HUDEP-2 (cell line): ENCODE measurements at regions not wholly inside any gene's neighbourhood (a gene's known extent, or its start where the extent isn't known, plus 50 kb on each side); places are given as distances from the start of the nearest gene placed in this dataset.

Source experiments
- DNase-seq, 76 experiments: peaks; one replicate each; lab custom pipeline; 2025; ENCODE audit not compliant: unreplicated experiment in 76 of 76; lab: John Stamatoyannopoulos, UW

DNA sequence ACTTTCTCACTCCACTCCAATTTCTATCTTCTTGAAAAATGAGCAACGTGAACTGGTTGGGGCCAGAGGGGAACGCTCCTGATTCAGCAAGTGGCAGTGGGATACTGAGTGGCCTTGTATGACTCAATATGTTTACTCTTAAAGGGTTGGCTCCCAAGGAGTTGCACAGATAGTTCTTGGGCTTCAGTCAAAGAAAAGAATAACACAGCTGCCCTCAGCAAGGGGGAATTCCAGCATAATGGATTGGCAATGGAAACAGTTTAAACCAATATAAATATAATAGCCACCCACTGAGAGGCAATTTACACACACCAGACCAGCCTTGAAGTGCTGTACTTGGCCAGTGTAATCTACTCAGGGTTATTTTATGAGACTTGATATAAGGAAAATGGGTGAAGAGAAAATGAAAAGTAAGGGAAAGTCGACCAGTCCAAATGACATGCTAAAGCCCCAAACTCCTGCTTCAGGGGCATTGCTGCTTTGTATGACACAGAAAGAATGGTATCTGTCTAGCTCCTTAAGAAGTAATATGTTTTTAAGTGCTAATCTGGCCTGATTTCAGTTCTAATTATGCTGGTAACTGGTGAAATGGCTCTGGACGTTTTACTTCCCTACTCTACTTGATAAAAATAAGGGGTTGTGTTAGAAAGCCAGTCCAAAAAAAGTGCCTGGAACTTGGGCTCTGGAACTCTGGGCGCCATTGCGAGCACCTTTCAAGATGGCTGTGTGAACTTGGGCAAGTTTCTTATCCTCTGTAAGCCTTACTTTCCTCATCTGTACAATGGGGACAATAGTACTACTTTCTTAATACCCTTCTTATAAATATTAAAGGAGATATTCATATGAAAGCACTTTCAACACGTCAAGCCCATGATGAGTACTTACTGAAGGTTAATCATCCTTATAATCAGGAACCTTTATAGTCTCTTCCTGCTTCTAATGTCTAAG, 712.9 kb upstream of the MAP3K7 start:
- no peak for DNase-seq

GRCh38 chr6:91298543-91299145, 711.8 kb upstream of the MAP3K7 start:
- no peak for DNase-seq

- DNase-seq = no peak
These were observed 706.5 kb upstream of the MAP3K7 start for GRCh38 chr6:91293395-91293794.

GRCh38 chr6:91291071-91291470, 704.2 kb upstream of the MAP3K7 start:
- DNase-seq = no peak

GRCh38 chr6:91288741-91289140, 701.9 kb upstream of the MAP3K7 start:
- no peak for DNase-seq

DNA sequence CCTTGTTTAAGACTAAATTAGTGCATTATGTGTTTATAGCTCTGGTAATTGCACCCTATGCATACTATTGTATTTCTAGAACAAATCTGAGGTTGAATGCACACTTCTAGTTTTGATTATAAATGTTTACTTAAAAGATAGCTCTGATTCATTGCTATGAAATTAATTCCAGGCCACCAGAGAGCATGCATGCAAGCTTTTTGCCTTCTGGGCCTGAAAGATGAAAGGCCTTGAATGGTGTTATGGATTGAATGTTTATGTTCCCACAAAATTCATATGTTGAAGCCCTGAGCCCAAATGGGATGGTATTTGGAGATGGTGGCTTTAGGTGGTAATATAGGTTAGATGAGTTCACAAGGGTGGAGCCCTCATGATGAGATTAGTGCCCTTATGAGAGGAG, 695.0 kb upstream of the MAP3K7 start:
- DNase-seq = no peak

- no peak for DNase-seq
These were observed 693.6 kb upstream of the MAP3K7 start for GRCh38 chr6:91280494-91280830.

GRCh38 chr6:91279740-91280493, 693.0 kb upstream of the MAP3K7 start:
- DNase-seq = no peak

GRCh38 chr6:91278416-91278815, 691.5 kb upstream of the MAP3K7 start:
- no peak for DNase-seq

GRCh38 chr6:91276315-91276714, 689.4 kb upstream of the MAP3K7 start:
- peak in 2 of 76 experiments; percentile 1 to 18 for DNase-seq

DNA sequence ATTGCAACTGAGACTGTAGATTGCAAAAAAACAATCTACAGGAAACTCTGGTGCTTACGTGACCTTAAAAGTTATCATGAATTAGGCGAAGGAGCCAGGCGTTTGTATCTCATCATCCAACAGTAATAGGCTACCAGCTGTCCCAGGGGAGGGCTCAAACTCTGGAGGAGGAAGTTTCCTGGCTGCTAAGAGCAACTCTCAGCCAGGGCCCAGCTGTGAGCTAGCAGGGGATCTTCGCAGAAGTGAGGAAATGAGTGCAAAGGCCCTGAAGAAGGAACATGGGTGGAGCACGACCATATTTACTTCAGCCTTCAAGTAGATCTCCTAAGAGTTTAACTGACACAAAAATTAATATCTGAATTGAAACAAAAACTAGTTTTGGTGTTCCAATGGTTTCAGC, 686.9 kb upstream of the MAP3K7 start:
- DNase-seq = no peak

DNA sequence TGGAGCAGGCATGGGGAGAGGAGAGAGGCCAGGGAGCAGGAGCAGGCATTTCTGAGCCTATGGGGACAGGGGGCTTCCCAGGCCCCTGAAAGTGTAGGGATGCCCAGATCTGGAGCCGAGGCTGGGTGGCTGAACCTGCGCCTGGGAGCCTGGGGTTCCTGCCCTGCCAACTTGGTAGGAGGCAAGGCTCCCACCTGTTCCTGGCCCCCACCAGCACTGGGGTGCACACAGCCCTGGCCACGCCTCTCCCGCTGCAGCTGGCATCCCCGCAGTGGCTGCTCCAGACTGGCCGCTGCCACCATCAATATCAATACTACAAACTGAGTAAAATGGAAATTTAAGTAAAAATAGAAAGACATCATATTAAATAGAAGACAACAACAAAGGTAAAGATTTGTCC, 684.9 kb upstream of the MAP3K7 start:
- DNase-seq = no peak

GRCh38 chr6:91268941-91269340, 682.1 kb upstream of the MAP3K7 start:
- DNase-seq = no peak

DNA sequence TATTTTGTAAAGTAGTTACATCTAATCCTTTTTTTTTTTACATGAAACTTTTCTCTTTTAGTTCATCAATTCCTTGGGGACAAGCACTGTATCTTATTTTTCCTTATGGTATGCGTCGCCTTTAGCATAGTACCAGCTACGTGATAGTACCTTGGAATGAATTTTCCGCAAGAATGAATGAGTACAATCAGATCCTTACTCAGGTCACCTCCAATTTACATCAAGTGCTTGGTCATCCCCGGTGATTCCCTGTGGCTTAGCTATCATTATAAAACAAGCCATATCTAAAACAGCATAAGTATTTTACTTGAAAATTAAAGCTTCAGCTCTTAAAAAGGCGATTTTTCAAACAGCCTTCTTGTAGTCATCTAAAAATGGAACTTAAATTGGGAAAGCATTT, 680.4 kb upstream of the MAP3K7 start:
- DNase-seq = no peak

DNA sequence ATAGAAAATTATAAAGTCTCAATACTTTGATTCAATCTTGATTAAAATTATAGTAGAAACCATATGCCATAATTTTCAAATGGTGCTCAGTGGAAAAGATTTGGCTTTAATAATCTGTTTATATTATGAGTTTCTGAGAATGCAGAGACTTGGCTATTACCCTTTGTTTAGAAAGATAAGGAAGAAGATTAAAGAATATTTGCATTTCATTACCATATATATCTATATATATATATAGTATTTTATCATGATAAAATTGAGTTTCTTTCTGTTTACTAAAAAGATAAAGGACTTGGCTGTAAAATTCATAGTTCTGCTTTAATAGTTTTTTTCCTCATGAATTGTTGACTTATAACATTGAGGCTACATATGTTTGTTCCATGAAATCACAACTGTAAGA, 679.3 kb upstream of the MAP3K7 start:
- no peak for DNase-seq

- no peak for DNase-seq
These were observed 656.6 kb upstream of the MAP3K7 start for GRCh38 chr6:91243436-91243835.

GRCh38 chr6:91242614-91242949, 655.7 kb upstream of the MAP3K7 start:
- DNase-seq = no peak

DNA sequence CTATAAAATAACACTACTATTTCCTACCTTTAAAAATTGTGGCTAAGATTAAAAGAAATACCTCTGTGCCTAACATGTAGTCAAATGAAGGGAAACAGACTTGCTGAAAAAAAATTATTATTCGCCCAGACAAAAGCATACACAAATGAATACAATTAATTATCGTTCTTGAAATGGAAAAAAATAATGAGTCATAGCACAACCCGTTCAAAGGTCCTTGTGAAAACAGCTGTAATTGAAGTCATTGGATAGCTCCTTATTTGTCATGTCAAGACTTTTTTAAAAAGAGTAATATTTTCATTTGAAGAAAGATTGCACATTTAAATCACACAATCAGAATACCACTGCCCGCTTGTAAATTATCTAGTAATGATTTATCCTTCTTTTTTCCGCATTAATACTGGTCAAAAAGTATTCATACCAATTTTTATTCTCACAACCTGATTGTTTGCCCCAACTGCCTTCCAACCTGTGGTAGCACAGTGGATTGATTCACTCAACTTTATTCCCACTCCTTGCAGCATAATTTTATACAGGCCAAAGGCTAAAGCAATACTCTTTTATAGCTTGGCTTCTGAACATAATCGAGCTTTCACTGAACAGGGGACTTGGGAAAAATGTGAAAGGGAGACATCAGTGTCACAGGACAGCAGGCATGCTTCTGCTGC, 655.2 kb upstream of the MAP3K7 start:
- no peak for DNase-seq

DNA sequence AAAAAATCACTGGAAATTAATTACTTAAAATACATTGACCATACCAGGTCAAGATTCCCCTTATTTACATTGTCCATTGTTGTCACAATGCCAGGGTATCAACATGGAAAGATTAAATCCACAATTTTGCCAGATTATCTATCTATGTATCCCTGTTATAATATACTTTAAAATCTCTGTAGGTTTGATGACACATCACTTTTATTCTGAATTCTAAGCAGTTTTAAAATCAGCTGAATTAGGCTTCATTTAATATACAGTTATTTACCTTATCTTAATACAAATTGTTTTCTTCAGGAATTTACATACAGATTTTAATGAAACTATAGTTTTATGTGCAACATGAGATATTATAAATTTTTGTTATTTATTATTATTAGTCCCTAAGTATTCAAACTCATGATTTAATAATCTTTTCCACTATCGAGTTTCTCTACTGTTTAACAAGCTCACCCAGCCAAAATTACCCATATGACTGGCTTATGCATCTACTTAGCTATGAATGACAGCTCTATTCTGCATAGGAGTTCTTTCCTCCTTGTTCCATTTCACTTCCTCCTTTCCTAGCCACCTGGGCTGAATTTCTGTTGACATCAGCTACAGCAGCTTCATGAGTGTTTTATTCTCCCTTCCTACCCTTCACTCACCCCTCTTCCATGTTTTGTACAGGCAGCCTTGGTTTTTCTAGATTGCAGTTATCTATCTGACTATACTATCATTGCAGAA, 654.2 kb upstream of the MAP3K7 start:
- DNase-seq = no peak

- no peak for DNase-seq
These were observed 634.3 kb upstream of the MAP3K7 start for GRCh38 chr6:91221072-91221720.
